22Rv1 (cell line): ENCODE measurements at regions not wholly inside any gene's neighbourhood (a gene's known extent, or its start where the extent isn't known, plus 50 kb on each side); places are given as distances from the start of the nearest gene placed in this dataset.

Experiments used
- H3K27ac ChIP-seq: fragments of 450-650 bp; 2 replicates; pipeline ENCODE4 v1.5.1; 2017
- CTCF ChIP-seq: fragments of 450-650 bp; IDR thresholded peaks from 2 replicates; pipeline ENCODE4 v1.5.1; 2017; ENCODE audit warnings: mild to moderate bottlenecking
- ZFX ChIP-seq: fragments of 450-650 bp; IDR thresholded peaks from 2 replicates; pipeline ENCODE4 v1.6.1; 2017; ENCODE audit warnings: antibody characterized with exemption, borderline replicate concordance

DNA sequence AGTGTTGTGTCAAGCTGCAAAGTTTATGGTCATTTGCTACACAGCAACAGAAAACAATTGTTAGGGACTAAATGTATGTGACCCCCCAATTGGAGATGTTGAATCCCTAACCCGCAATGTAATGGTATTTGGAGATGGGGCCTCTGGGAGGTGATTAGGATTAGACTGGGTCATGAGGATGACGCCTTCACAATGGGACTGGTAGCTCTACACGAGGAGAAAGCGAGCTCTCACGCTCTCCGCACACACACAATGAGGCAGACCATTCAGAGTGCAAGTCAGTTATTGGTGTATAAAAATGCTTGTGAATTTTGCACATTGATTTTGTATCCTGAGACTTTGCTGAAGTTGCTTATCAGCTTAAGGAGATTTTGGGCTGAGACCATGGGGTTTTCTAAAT is 116.9 kb upstream of the NSMCE3 start:
- H3K27ac ChIP-seq: no peak overlapping the region
- no peak for TF ChIP-seq ZFX
- no peak for TF ChIP-seq CTCF

DNA sequence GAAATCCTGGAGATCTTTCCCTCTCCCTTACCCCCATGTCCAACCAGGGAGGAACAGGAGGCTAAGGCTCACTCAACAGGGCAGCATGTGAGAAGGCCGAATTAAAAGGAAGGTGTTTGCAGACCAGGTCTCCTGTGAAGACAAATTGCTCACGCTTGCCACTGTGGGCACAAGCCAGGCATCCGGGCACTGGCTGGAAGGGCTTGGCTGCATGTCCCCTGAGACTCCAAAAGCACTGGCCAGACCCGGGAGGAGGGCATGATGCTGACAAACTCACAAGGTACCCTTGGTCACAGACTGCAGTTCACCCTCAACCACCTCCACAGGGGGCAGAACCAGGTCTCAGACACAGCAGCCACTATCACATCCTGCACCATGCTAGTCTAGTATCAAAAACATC is 113.7 kb upstream of the NSMCE3 start:
- TF ChIP-seq CTCF (no peak), ZFX (no peak)

DNA sequence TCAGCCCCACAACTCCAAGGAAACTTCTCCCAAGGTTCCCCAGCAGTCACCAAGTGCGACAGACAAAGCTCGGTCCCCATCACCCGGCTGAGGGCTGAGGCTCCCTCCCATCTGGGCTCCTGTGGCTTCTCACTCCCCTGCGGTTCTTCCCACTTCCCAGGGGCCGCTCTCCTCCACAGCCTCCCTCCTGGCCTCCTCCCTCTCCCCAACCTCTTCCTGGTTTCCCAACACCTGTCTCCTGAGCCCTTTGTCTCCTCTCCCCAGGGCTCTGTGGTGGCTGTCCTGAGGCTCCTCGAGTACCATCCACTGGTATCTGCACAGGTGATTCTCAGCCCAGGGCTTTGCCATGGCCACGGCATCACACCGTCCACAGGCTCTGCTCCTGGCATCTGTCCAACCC is 113.2 kb upstream of the NSMCE3 start:
- H3K27ac ChIP-seq: no peak overlapping the region
- TF ChIP-seq ZFX (no peak), CTCF (no peak)

More for the DNA sequence above, 113.7 kb upstream of the NSMCE3 start:
- H3K27ac ChIP-seq: no peak overlapping the region

GRCh38 chr15:29380466-29380865 is 110.8 kb upstream of the NSMCE3 start:
- TF ChIP-seq CTCF (no peak), ZFX (no peak)
- H3K27ac ChIP-seq: no peak overlapping the region

DNA sequence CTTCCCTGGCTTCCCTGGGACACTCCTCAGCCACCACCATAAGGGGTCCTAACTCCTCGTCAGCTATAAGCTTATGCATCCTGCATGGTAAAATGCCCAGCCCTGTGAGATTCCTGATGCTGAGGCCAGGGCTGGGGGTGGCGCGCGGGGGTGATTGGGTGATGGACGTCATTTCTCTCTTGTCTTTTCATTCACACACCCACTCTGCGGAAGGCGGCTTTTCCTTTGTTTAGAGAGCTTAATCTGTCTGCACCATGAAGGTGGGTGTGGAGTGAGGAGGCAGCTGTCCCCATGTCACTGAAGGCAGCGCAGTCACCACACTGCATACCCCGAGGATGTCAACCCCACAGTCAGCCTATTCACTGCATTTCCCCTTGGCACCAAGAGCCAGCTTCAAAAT is 110.0 kb upstream of the NSMCE3 start:
- no peak overlapping the region for H3K27ac ChIP-seq

DNA sequence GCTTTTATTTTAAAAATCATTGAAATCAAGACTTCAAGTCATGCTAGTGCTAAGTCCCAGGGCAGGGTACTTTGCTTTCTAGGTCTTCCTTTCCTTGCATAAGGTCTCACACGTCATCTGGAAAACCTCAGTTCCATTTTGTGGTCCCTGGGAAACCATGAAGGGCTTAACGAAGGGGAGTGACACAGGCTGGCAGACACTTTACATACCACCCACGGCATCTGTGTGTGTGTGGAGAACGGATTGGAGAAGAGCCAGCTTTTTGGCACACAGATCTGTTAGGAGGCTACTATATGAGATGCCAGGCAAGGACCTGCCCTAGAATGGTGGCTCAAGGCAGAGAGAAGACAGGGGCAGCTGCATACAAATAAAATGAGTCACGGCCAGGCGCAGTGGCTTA is 107.5 kb upstream of the NSMCE3 start:
- TF ChIP-seq CTCF: no peak
- TF ChIP-seq ZFX: no peak
- H3K27ac ChIP-seq: no peak overlapping the region

More for the DNA sequence above, 110.0 kb upstream of the NSMCE3 start:
- TF ChIP-seq CTCF (no peak), ZFX (no peak)

DNA sequence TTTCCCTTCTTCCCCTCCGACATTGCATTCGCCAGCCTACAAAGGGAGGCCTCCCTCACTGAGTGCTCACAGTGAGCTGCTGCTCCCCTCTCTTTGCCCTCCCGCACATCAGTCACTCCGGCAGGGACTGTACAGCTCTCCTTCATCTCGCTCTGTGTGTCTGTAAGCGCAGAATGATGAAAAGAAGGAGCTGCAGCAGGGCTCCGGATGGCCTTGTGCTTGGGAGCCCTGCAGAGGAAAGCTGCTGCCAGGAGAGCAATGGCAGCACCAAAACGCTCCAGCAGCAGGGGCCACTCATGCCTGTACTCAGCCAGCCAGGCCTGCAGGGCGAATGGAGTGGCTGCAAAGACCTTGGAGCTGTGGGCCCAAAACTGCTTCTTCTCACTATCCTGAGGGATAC is 107.0 kb upstream of the NSMCE3 start:
- H3K27ac ChIP-seq: no peak overlapping the region
- TF ChIP-seq ZFX (no peak), CTCF (no peak)
